HL-60 (cell line): ENCODE measurements at regions not wholly inside any gene's neighbourhood (a gene's known extent, or its start where the extent isn't known, plus 50 kb on each side); places are given as distances from the start of the nearest gene placed in this dataset.

Experiments
- TF ChIP-seq, protein P1 (sequence below): IDR thresholded peaks from 2 replicates; pipeline ENCODE4 v1.6.1; 2012; ENCODE audit warnings: low read depth; ENCODE audit not compliant: insufficient replicate concordance
- TF ChIP-seq, protein P2 (sequence below): IDR thresholded peaks from one replicate; pipeline ENCODE4 v1.5.1; 2011; ENCODE audit warnings: low read length, control low read depth, inconsistent platforms; ENCODE audit not compliant: insufficient read depth

DNA sequence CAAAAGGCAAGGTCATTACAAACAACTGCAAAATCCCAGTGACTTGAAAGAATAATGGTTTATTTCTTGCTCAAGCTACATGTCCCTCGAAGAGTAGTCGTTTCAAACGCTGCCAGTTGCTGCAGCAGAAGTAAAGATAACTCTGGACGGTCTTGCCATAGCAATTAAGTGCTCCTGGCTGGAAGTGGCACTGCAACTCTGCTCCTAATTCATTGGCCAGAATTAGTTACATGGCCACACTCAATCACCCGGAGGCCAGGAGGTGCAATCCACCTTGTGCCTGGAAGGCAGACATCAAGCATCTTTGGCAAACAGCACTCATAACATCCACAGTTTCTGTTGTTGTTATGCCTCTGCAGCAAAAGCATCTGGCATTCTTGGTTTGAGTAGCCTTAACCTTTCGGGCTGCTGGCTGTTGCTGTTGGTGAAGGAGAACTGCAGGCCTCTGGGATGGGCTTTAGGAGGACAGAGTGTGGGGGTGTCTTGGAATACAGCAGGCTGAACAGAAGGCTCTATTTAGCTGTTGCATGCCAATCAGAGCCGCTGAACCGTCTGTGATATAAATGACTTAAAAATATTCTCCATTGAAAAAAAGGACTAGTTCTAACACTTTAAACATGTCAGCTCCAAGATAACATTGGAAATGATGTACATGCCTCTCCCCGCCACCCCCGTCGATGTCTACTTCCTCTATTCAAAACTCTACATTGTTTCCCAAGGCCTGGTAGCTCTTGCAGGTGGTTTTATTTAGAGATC, 123.5 kb upstream of the DYRK2 start:
- TF ChIP-seq, protein P1, sequence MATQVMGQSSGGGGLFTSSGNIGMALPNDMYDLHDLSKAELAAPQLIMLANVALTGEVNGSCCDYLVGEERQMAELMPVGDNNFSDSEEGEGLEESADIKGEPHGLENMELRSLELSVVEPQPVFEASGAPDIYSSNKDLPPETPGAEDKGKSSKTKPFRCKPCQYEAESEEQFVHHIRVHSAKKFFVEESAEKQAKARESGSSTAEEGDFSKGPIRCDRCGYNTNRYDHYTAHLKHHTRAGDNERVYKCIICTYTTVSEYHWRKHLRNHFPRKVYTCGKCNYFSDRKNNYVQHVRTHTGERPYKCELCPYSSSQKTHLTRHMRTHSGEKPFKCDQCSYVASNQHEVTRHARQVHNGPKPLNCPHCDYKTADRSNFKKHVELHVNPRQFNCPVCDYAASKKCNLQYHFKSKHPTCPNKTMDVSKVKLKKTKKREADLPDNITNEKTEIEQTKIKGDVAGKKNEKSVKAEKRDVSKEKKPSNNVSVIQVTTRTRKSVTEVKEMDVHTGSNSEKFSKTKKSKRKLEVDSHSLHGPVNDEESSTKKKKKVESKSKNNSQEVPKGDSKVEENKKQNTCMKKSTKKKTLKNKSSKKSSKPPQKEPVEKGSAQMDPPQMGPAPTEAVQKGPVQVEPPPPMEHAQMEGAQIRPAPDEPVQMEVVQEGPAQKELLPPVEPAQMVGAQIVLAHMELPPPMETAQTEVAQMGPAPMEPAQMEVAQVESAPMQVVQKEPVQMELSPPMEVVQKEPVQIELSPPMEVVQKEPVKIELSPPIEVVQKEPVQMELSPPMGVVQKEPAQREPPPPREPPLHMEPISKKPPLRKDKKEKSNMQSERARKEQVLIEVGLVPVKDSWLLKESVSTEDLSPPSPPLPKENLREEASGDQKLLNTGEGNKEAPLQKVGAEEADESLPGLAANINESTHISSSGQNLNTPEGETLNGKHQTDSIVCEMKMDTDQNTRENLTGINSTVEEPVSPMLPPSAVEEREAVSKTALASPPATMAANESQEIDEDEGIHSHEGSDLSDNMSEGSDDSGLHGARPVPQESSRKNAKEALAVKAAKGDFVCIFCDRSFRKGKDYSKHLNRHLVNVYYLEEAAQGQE: no peak
- TF ChIP-seq, protein P2, sequence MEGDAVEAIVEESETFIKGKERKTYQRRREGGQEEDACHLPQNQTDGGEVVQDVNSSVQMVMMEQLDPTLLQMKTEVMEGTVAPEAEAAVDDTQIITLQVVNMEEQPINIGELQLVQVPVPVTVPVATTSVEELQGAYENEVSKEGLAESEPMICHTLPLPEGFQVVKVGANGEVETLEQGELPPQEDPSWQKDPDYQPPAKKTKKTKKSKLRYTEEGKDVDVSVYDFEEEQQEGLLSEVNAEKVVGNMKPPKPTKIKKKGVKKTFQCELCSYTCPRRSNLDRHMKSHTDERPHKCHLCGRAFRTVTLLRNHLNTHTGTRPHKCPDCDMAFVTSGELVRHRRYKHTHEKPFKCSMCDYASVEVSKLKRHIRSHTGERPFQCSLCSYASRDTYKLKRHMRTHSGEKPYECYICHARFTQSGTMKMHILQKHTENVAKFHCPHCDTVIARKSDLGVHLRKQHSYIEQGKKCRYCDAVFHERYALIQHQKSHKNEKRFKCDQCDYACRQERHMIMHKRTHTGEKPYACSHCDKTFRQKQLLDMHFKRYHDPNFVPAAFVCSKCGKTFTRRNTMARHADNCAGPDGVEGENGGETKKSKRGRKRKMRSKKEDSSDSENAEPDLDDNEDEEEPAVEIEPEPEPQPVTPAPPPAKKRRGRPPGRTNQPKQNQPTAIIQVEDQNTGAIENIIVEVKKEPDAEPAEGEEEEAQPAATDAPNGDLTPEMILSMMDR: no peak
